C4-2B (cell line): ENCODE measurements at regions not wholly inside any gene's neighbourhood (a gene's known extent, or its start where the extent isn't known, plus 50 kb on each side); places are given as distances from the start of the nearest gene placed in this dataset.

ENCODE experiments used
- CTCF ChIP-seq: fragments of 450-650 bp; conservative IDR thresholded peaks from 2 replicates; pipeline ENCODE4 v1.5.1; 2017; ENCODE audit warnings: mild to moderate bottlenecking
- ZFX ChIP-seq: fragments of 450-650 bp; IDR thresholded peaks from 2 replicates; pipeline ENCODE4 v1.6.1; 2017

DNA sequence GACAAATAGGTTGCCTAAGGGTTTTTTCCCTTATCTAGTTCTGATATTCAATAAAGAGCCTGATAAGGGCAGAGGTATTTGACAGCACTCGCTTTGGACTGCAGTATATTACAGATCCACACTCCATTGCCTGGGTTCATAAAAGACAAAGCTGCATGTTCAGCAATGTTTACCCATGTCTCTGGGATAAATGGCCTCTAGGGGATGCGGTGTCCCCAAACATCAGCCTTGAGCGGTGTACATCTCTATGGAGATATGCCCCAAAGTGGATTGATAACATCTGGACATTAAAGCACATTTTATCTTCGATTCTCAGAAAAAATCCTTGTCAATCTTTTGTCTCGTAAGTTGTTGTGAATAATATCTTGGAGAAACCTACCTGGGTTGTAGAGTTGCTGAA lies 660.8 kb upstream of the AADAT start:
- peak; percentile 12 for TF ChIP-seq CTCF
- TF ChIP-seq ZFX = no peak
